HCT116 (cell line): ENCODE measurements at regions not wholly inside any gene's neighbourhood (a gene's known extent, or its start where the extent isn't known, plus 50 kb on each side); places are given as distances from the start of the nearest gene placed in this dataset.

Experiments used
- ATAC-seq: fragments of 200-7000 bp; cut with Tn5 transposase; 2 replicates; pipeline ENCODE4 v1.9.1; 2020; ENCODE audit warnings: mild to moderate bottlenecking, moderate library complexity
- BruUV-seq: library from RNA; stranded (reverse); fragments of 400-500 nt; replicated peaks from 2 replicates; lab custom pipeline; 2021; lab: Mats Ljungman, UMichigan
- CTCF ChIA-PET: fragments of 300-600 bp; sonication (Branson Sonifier 250); formaldehyde crosslinking; loops from one replicate; lab custom pipeline; 2021; ENCODE audit warnings: antibody characterized with exemption; lab: Charles Lee
- POLR2A ChIA-PET: fragments of 300-600, 350-600 bp; sonication (Branson Sonifier 250); formaldehyde crosslinking; loops from one replicate; lab custom pipeline; 2021; ENCODE audit warnings: antibody characterized with exemption; lab: Charles Lee
- RAD21 ChIA-PET, 2 experiments: fragments of 300-600 bp; sonication (Branson Sonifier 250); formaldehyde crosslinking; loops; one replicate each; lab custom pipeline; 2023; ENCODE audit warnings: low total read pairs in 2 of 2; ENCODE audit not compliant: uncharacterized antibody in 2 of 2, unreplicated experiment in 2 of 2, low non-redundant PET in 1 of 2; lab: Charles Lee
- DNase-seq: peaks from one replicate; pipeline ENCODE4 v3.0.0-alpha.2; 2010; ENCODE audit warnings: low read depth, low spot score
- H2AFZ ChIP-seq: fragments of 200-600 bp; shearing (Covaris generic), sonication (generic); 2 replicates; pipeline ENCODE4 v1.6.1; 2017; ENCODE audit warnings: low read depth, mixed run types, mixed read lengths, antibody characterized with exemption, low read length; ENCODE audit not compliant: poor library complexity, severe bottlenecking
- H3K27ac ChIP-seq: 2 replicates; pipeline ENCODE4 v1.5.1; 2012; ENCODE audit warnings: low read depth, low read length
- H3K27me3 ChIP-seq: fragments of 200-600 bp; sonication (generic); 2 replicates; pipeline ENCODE4 v1.6.1; 2016; ENCODE audit warnings: mixed run types, low read length, mixed read lengths; ENCODE audit not compliant: insufficient read depth
- H3K36me3 ChIP-seq, 2 experiments: fragments of 200-500 bp in 1 of 2; fragments of 200-600 bp in 1 of 2; sonication (Bioruptor generic) in 1 of 2; sonication (generic) in 1 of 2; 2 replicates each; pipeline versions ENCODE4 v1.5.1 to v1.6.1; 2014 to 2016; ENCODE audit warnings: low read length in 2 of 2, inconsistent platforms in 1 of 2, mixed read lengths in 1 of 2, mixed run types in 1 of 2; ENCODE audit not compliant: insufficient read depth in 2 of 2, control insufficient read depth in 1 of 2
- H3K4me1 ChIP-seq, 2 experiments: fragments of 200-600 bp in 1 of 2; sonication (generic) in 1 of 2; 2 replicates each; pipeline versions ENCODE4 v1.5.1 to v1.6.1; 2012 to 2017; ENCODE audit warnings: low read length in 2 of 2, inconsistent platforms in 1 of 2, mild to moderate bottlenecking in 1 of 2, mixed read lengths in 1 of 2, mixed run types in 1 of 2, moderate library complexity in 1 of 2; ENCODE audit not compliant: insufficient read depth in 2 of 2, control insufficient read depth in 1 of 2
- H3K4me2 ChIP-seq: fragments of 200-600 bp; sonication (generic); 2 replicates; pipeline ENCODE4 v1.6.1; 2017; ENCODE audit warnings: mixed run types, low read length, mixed read lengths
- H3K4me3 ChIP-seq, 2 experiments: fragments of 200-600 bp in 1 of 2; sonication (generic) in 1 of 2; replicated peaks in 1 of 2; 2 replicates each; pipeline ENCODE4 v1.5.1; 2011 to 2016; ENCODE audit warnings: low read length in 2 of 2, control low read depth in 1 of 2, low read depth in 1 of 2, mild to moderate bottlenecking in 1 of 2, mixed read lengths in 1 of 2, mixed run types in 1 of 2
- H3K79me2 ChIP-seq: fragments of 200-600 bp; sonication (generic); 2 replicates; pipeline ENCODE4 v1.6.1; 2017; ENCODE audit warnings: mild to moderate bottlenecking, mixed run types, low read length, moderate library complexity, mixed read lengths; ENCODE audit not compliant: insufficient read depth
- H3K9ac ChIP-seq: fragments of 200-600 bp; sonication (generic); 2 replicates; pipeline ENCODE4 v1.6.1; 2016; ENCODE audit warnings: low read length, mixed read lengths
- H3K9me2 ChIP-seq: fragments of 200-600 bp; sonication (generic), shearing (Covaris generic); 2 replicates; pipeline ENCODE4 v1.6.1; 2017; ENCODE audit warnings: mixed run types, mild to moderate bottlenecking, moderate library complexity; ENCODE audit not compliant: insufficient read depth
- H3K9me3 ChIP-seq, 2 experiments: fragments of 200-500 bp in 1 of 2; fragments of 200-600 bp in 1 of 2; sonication (Bioruptor generic) in 1 of 2; sonication (generic) in 1 of 2; 2 replicates each; pipeline ENCODE4 v1.6.1; 2014 to 2017; ENCODE audit warnings: low read length in 2 of 2, mixed read lengths in 2 of 2, inconsistent platforms in 1 of 2, low read depth in 1 of 2, mild to moderate bottlenecking in 1 of 2, mixed run types in 1 of 2, moderate library complexity in 1 of 2; ENCODE audit not compliant: control insufficient read depth in 1 of 2, insufficient read depth in 1 of 2
- H4K20me1 ChIP-seq: fragments of 200-600 bp; sonication (generic), shearing (Covaris generic); 2 replicates; pipeline ENCODE4 v1.6.1; 2017; ENCODE audit warnings: mixed run types, mild to moderate bottlenecking, moderate library complexity; ENCODE audit not compliant: insufficient read depth
- ATF3 ChIP-seq: IDR thresholded peaks from 2 replicates; pipeline ENCODE4 v1.6.1; 2012
- CBX3 ChIP-seq: IDR thresholded peaks from 2 replicates; pipeline ENCODE4 v1.6.1; 2012; ENCODE audit warnings: low read depth
- EGR1 ChIP-seq: IDR thresholded peaks from 2 replicates; pipeline ENCODE4 v1.6.1; 2012; ENCODE audit warnings: low read depth
- ELF1 ChIP-seq: IDR thresholded peaks from 2 replicates; pipeline ENCODE4 v1.6.1; 2012; ENCODE audit warnings: low read depth, borderline replicate concordance
- EZH2phosphoT487 ChIP-seq: fragments of 200-600 bp; IDR thresholded peaks from 2 replicates; pipeline ENCODE4 v1.6.1; 2018; ENCODE audit warnings: antibody characterized with exemption, borderline replicate concordance
- MAX ChIP-seq: IDR thresholded peaks from 2 replicates; pipeline ENCODE4 v1.6.1; 2012
- POLR2A ChIP-seq: IDR thresholded peaks from 2 replicates; pipeline ENCODE4 v1.7.0; 2011; ENCODE audit warnings: borderline replicate concordance; ENCODE audit not compliant: insufficient read depth, insufficient read length; ENCODE audit errors: extremely low read depth
- POLR2AphosphoS5 ChIP-seq: IDR thresholded peaks from 2 replicates; pipeline ENCODE4 v1.6.1; 2011; ENCODE audit warnings: mild to moderate bottlenecking, low read depth, low read length, moderate library complexity
- RAD21 ChIP-seq: IDR thresholded peaks from 2 replicates; pipeline ENCODE4 v1.6.1; 2012; ENCODE audit warnings: low read depth, mild to moderate bottlenecking
- REST ChIP-seq: IDR thresholded peaks from 2 replicates; pipeline ENCODE4 v1.6.1; 2012; ENCODE audit warnings: low read depth
- SP1 ChIP-seq: IDR thresholded peaks from 2 replicates; pipeline ENCODE4 v1.6.1; 2012; ENCODE audit warnings: low read depth
- TCF7L2 ChIP-seq: IDR thresholded peaks from 2 replicates; pipeline ENCODE4 v1.7.0; 2011; ENCODE audit warnings: borderline replicate concordance, inconsistent platforms; ENCODE audit not compliant: insufficient read depth, insufficient read length; ENCODE audit errors: extremely low read depth
- ZBTB33 ChIP-seq: IDR thresholded peaks from 2 replicates; pipeline ENCODE4 v1.6.1; 2011; ENCODE audit warnings: mild to moderate bottlenecking, low read length, moderate library complexity; ENCODE audit not compliant: insufficient replicate concordance; ENCODE audit errors: extremely low read depth
- ZFX ChIP-seq: fragments of 450-650 bp; IDR thresholded peaks from 2 replicates; pipeline ENCODE4 v1.6.1; 2017
- intact Hi-C: fragments of 100-400 bp; cut with micrococcal nuclease; formaldehyde crosslinking; loops from 2 replicates; pipeline ENCODE4 v1.10.0; 2022

- no peak for ATAC-seq
- CTCF ChIA-PET = no interaction called here
- TF ChIP-seq ELF1 (no peak), TCF7L2 (no peak), SP1 (no peak), MAX (no peak), EZH2phosphoT487 (no peak), ZFX (no peak), CBX3 (no peak), ATF3 (no peak), POLR2A (no peak), POLR2AphosphoS5 (no peak), REST (no peak), EGR1 (no peak), RAD21 (no peak), ZBTB33 (no peak)
Observed at GRCh38 chr10:33047655-33048054, 89.6 kb upstream of the ITGB1 start.

More at GRCh38 chr10:33047655-33048054, 89.6 kb upstream of the ITGB1 start:
- POLR2A ChIA-PET = no interaction called here
- DNase-seq = no peak
- Histone ChIP-seq H4K20me1 (no peaks in the 10 kb centered on the region), H3K36me3 (no peaks in the 10 kb centered on the region), H3K9ac (no peak overlapping the region), H3K27me3 (no peaks in the 10 kb centered on the region), H3K27ac (no peak overlapping the region), H3K4me2 (no peak overlapping the region), H3K4me1 (no peaks in the 10 kb centered on the region), H3K79me2 (no peaks in the 10 kb centered on the region), H3K9me3 (no peaks in the 10 kb centered on the region), H3K9me2 (no peaks in the 10 kb centered on the region), H2AFZ (no peak overlapping the region), H3K4me3 (no peak overlapping the region)
- RAD21 ChIA-PET = no interaction called here
- no TSS peak for BruUV-seq
- intact Hi-C loops = no loop called here
